ENCODE measurements at regions not wholly inside any gene's neighbourhood (a gene's known extent, or its start where the extent isn't known, plus 50 kb on each side); places are given as distances from the start of the nearest gene placed in this dataset.

- Histone ChIP-seq H3K9ac (ENCODE audit: low read depth in 1 of 2, low read length in 2 of 2) (no peak overlapping the region), H3K27me3 (ENCODE audit: control insufficient read depth in 4 of 4, insufficient read depth in 4 of 4, low read length in 3 of 4) (no peaks in the 10 kb centered on the region), H3K9me3 (ENCODE audit: control insufficient read depth in 4 of 4, low read length in 3 of 4) (no peaks in the 10 kb centered on the region), H3K4me3 (ENCODE audit: low read depth in 1 of 3, low read length in 3 of 3) (no peak overlapping the region), H3K4me1 (ENCODE audit: control insufficient read depth in 4 of 4, insufficient read depth in 4 of 4, low read length in 3 of 4) (no peaks in the 10 kb centered on the region), H3K36me3 (ENCODE audit: control insufficient read depth in 4 of 4, insufficient read depth in 3 of 4, low read depth in 1 of 4, low read length in 3 of 4) (peaks cover 0 to 1% (median 0%) of the 10 kb centered on the region in 4 donors), H3K27ac (ENCODE audit: low read depth in 1 of 2, low read length in 2 of 2) (no peak overlapping the region)
- WGBS: 88% methylated on average over 1 of the region's 1 CpG
- DNase-seq (ENCODE audit: low spot score): no peak
- TF ChIP-seq CTCF (IDR thresholded peaks at IDR 0.05; ENCODE audit: low read depth, low read length, missing input control) (no peak), EGR1 (IDR thresholded peaks at IDR 0.05; ENCODE audit: low read depth in 2 of 2) (no peak), YY1 (IDR thresholded peaks at IDR 0.05) (no peak), FOXA1 (IDR thresholded peaks at IDR 0.05) (no peak), NR2F2 (IDR thresholded peaks at IDR 0.05) (no peak), REST (IDR thresholded peaks at IDR 0.05) (no peak), RXRA (IDR thresholded peaks at IDR 0.05) (no peak), FOXA2 (IDR thresholded peaks at IDR 0.05) (no peak), TAF1 (conservative IDR thresholded peaks at IDR 0.05) (no peak), MAX (IDR thresholded peaks at IDR 0.05) (no peak), JUND (IDR thresholded peaks at IDR 0.05) (no peak), ZBTB33 (IDR thresholded peaks at IDR 0.05) (no peak), HNF4A (conservative IDR thresholded peaks at IDR 0.05) (no peak), HNF4G (IDR thresholded peaks at IDR 0.05) (no peak), SP1 (IDR thresholded peaks at IDR 0.05) (no peak)
Measured at GRCh38 chr12:92077530-92077929, 68.1 kb downstream of the BTG1 start.

GRCh38 chr12:92076101-92076500, 69.5 kb downstream of the BTG1 start:
- no peaks in the 10 kb centered on the region for H3K27me3 ChIP-seq (ENCODE audit: control insufficient read depth in 4 of 4, insufficient read depth in 4 of 4, low read length in 3 of 4)
- H3K4me1 ChIP-seq (ENCODE audit: control insufficient read depth in 4 of 4, insufficient read depth in 4 of 4, low read length in 3 of 4): peaks cover 4 to 7% (median 4%) of the 10 kb centered on the region in 4 donors
- peaks cover 0 to 1% (median 0%) of the 10 kb centered on the region in 4 donors for H3K36me3 ChIP-seq (ENCODE audit: control insufficient read depth in 4 of 4, insufficient read depth in 3 of 4, low read depth in 1 of 4, low read length in 3 of 4)
- no peak overlapping the region for H3K4me3 ChIP-seq (ENCODE audit: low read depth in 1 of 3, low read length in 3 of 3)
- no peak overlapping the region for H3K27ac ChIP-seq (ENCODE audit: low read depth in 1 of 2, low read length in 2 of 2)
- DNase-seq (ENCODE audit: low spot score): no peak
- no peaks in the 10 kb centered on the region for H3K9me3 ChIP-seq (ENCODE audit: control insufficient read depth in 4 of 4, low read length in 3 of 4)
- no peak overlapping the region for H3K9ac ChIP-seq (ENCODE audit: low read depth in 1 of 2, low read length in 2 of 2)
- TF ChIP-seq MAX (IDR thresholded peaks at IDR 0.05) (no peak), TAF1 (conservative IDR thresholded peaks at IDR 0.05) (no peak), YY1 (IDR thresholded peaks at IDR 0.05) (no peak), FOXA2 (IDR thresholded peaks at IDR 0.05) (no peak), HNF4A (conservative IDR thresholded peaks at IDR 0.05) (no peak), EGR1 (IDR thresholded peaks at IDR 0.05; ENCODE audit: low read depth in 2 of 2) (no peak), JUND (IDR thresholded peaks at IDR 0.05) (no peak), NR2F2 (IDR thresholded peaks at IDR 0.05) (no peak), ZBTB33 (IDR thresholded peaks at IDR 0.05) (no peak), ATF3 (IDR thresholded peaks at IDR 0.05) (no peak), RAD21 (IDR thresholded peaks at IDR 0.05) (no peak), CTCF (IDR thresholded peaks at IDR 0.05; ENCODE audit: low read depth, low read length, missing input control) (no peak), GABPA (IDR thresholded peaks at IDR 0.05 in 1 of 2, conservative IDR thresholded peaks at IDR 0.05 in 1 of 2) (no peak), HNF4G (IDR thresholded peaks at IDR 0.05) (no peak)

Data from liver (tissue), 8 donors.